Psoas muscle (tissue), 7 donors: ENCODE measurements at regions not wholly inside any gene's neighbourhood (a gene's known extent, or its start where the extent isn't known, plus 50 kb on each side); places are given as distances from the start of the nearest gene placed in this dataset.

ENCODE experiments used
- ATAC-seq, 4 donors: fragments of 200-7000 bp; cut with Tn5 transposase; one replicate each; pipeline ENCODE4 v1.9.1; 2020; ENCODE audit warnings: moderate library complexity in 3 of 4, mild to moderate bottlenecking in 2 of 4
- DNase-seq, 2 donors: peaks; one replicate each; pipeline ENCODE4 v3.0.0-alpha.2; 2020
- H3K27ac ChIP-seq: fragments of 200-600 bp; one replicate; pipeline ENCODE4 v1.8.0; 2022
- H3K27me3 ChIP-seq, 3 donors: fragments of 200-600 bp in 1 of 3; one replicate each; pipeline versions ENCODE4 v1.6.1 to v1.8.0; 2013 to 2022; ENCODE audit warnings: low read length in 2 of 3, mild to moderate bottlenecking in 2 of 3, moderate library complexity in 1 of 3; ENCODE audit not compliant: insufficient read depth in 3 of 3
- H3K36me3 ChIP-seq, 2 donors: fragments of 200-600 bp in 1 of 2; one replicate each; pipeline versions ENCODE4 v1.6.1 to v1.8.0; 2013 to 2022; ENCODE audit warnings: low read depth in 1 of 2, mild to moderate bottlenecking in 1 of 2, moderate library complexity in 1 of 2; ENCODE audit not compliant: insufficient read depth in 1 of 2
- H3K4me1 ChIP-seq: fragments of 200-600 bp; one replicate; pipeline ENCODE4 v1.8.0; 2022
- H3K4me3 ChIP-seq: fragments of 200-600 bp; one replicate; pipeline ENCODE4 v1.8.0; 2022; ENCODE audit warnings: mild to moderate bottlenecking
- H3K9me3 ChIP-seq: fragments of 200-600 bp; one replicate; pipeline ENCODE4 v1.8.0; 2022
- whole genome bisulfite sequencing, 3 donors: extraction: QIAGEN DNeasy Blood & Tissue Kit; methylation state at CpG; one replicate each; pipeline versions ENCODE4 v1.1.6 to v1.1.7; 2013; 5-methylcytosine and 5-hydroxymethylcytosine counted together
- intact Hi-C, 2 donors: fragments of 100-400 bp; cut with DNase I; formaldehyde crosslinking; loops; one replicate each; pipeline versions ENCODE4 v1.11.0 to v1.14.2; 2022
- TF ChIP-seq, protein P1 (sequence below): fragments of 200-600 bp; IDR thresholded peaks from one replicate; pipeline ENCODE4 v1.8.0; 2022; ENCODE audit warnings: antibody characterized with exemption
- donor health status: healthy with polysubstance abuse.
- donor health status: DM: no; HTN: no; CAD: no; lungs with moderate emphysema.
- donor health status: Bipolar disorder and iron deficiency.
- donor health status: healthy.
- donor health status: DM: yes; HTN: yes; CAD: no.
- donor health status: DM: no; HTN: no; CAD: no.
- donor health status: DM: yes; HTN: yes; CAD: no.

GRCh38 chr11:26777372-26777808, 55.5 kb upstream of the SLC5A12 start:
- H3K27me3 ChIP-seq = no peaks in the 10 kb centered on the region
- DNase-seq = no peak
- no peak overlapping the region for H3K27ac ChIP-seq
- no peaks in the 10 kb centered on the region for H3K4me1 ChIP-seq
- TF ChIP-seq, protein P1, sequence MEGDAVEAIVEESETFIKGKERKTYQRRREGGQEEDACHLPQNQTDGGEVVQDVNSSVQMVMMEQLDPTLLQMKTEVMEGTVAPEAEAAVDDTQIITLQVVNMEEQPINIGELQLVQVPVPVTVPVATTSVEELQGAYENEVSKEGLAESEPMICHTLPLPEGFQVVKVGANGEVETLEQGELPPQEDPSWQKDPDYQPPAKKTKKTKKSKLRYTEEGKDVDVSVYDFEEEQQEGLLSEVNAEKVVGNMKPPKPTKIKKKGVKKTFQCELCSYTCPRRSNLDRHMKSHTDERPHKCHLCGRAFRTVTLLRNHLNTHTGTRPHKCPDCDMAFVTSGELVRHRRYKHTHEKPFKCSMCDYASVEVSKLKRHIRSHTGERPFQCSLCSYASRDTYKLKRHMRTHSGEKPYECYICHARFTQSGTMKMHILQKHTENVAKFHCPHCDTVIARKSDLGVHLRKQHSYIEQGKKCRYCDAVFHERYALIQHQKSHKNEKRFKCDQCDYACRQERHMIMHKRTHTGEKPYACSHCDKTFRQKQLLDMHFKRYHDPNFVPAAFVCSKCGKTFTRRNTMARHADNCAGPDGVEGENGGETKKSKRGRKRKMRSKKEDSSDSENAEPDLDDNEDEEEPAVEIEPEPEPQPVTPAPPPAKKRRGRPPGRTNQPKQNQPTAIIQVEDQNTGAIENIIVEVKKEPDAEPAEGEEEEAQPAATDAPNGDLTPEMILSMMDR = no peak
- ATAC-seq = no peak
- H3K4me3 ChIP-seq = no peak overlapping the region
- no peaks in the 10 kb centered on the region for H3K36me3 ChIP-seq
- intact Hi-C loops = no loop called here
- WGBS, 3 donors = 43 to 52% (median 51%) methylated on average over 5 of the region's 5 CpGs
- no peaks in the 10 kb centered on the region for H3K9me3 ChIP-seq

- Histone ChIP-seq H3K27me3 (no peaks in the 10 kb centered on the region), H3K9me3 (no peaks in the 10 kb centered on the region), H3K4me1 (no peaks in the 10 kb centered on the region), H3K4me3 (no peak overlapping the region), H3K36me3 (no peaks in the 10 kb centered on the region), H3K27ac (no peak overlapping the region)
- 53 to 58% (median 54%) methylated on average over 8 of the region's 8 CpGs for WGBS, 3 donors
- ATAC-seq (peak in 2 of 4 donors; percentile 69 to 70), DNase-seq (no peak)
- intact Hi-C loops = no loop called here
- TF ChIP-seq, protein P1 = no peak
Measured at GRCh38 chr11:26778000-26778757, 56.3 kb upstream of the SLC5A12 start.

GRCh38 chr11:26779074-26779865, 57.4 kb upstream of the SLC5A12 start:
- Histone ChIP-seq H3K9me3 (no peaks in the 10 kb centered on the region), H3K4me1 (no peaks in the 10 kb centered on the region), H3K36me3 (no peaks in the 10 kb centered on the region), H3K4me3 (no peak overlapping the region), H3K27ac (no peak overlapping the region), H3K27me3 (no peaks in the 10 kb centered on the region)
- intact Hi-C loops = no loop called here
- DNase-seq (no peak), ATAC-seq (no peak)
- 64 to 69% (median 65%) methylated on average over 4 of the region's 4 CpGs for WGBS, 3 donors
- TF ChIP-seq, protein P1 = no peak

DNA sequence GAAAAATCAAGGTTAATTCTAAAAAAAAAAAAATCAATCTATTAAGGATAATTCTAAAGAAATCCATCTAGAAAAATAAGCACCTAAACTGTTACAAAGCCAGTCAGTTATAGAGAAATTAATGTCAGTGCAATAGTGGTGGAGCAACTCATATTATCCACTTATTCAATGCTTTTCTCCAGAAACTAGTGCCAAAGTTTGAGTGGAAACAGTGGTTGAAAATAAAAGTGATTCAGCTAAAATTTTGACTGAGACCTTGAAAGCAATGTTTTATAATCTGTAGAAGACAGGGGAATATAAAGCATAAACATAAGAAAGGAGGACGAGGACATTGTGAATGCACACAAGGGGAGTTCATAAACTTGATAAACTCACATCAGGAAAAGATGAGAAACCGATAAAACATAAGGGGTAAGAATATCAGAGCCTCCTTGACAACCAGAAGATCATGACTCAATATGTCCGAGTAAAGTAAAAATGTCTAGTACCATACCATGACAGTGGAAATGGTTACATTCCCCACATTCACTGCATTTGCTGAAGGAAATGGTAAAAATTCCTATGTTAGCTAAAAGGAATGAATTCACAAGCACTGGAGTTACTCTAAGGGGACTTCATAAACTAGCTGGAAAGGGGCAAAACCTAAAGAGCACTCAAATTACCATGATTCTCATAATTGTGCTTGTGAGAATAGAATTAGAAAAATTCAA, 58.7 kb upstream of the SLC5A12 start:
- H3K27ac ChIP-seq = no peak overlapping the region
- no peaks in the 10 kb centered on the region for H3K27me3 ChIP-seq
- no peaks in the 10 kb centered on the region for H3K36me3 ChIP-seq
- no peaks in the 10 kb centered on the region for H3K4me1 ChIP-seq
- H3K4me3 ChIP-seq = no peak overlapping the region
- no peaks in the 10 kb centered on the region for H3K9me3 ChIP-seq
- WGBS, 3 donors = 65 to 78% (median 77%) methylated on average over 3 of the region's 3 CpGs
- TF ChIP-seq, protein P1 = no peak
- DNase-seq = no peak
- intact Hi-C loops = no loop called here
- no peak for ATAC-seq
